HG03103 (cell line): ENCODE measurements at regions not wholly inside any gene's neighbourhood (a gene's known extent, or its start where the extent isn't known, plus 50 kb on each side); places are given as distances from the start of the nearest gene placed in this dataset.

ENCODE experiments used
- ATAC-seq: cut with Tn5 transposase; IDR thresholded peaks from one replicate; pipeline ENCODE4 v1.9.1; 2021; ENCODE audit warnings: low read depth; ENCODE audit not compliant: unreplicated experiment

- ATAC-seq: no peak
Observed at GRCh38 chrX:96425200-96425599, 259.4 kb upstream of the DIAPH2 start.

GRCh38 chrX:96430756-96431455 lies 253.7 kb upstream of the DIAPH2 start:
- ATAC-seq: no peak

GRCh38 chrX:96432647-96433046 lies 252.0 kb upstream of the DIAPH2 start:
- ATAC-seq: no peak

GRCh38 chrX:96433409-96434077 lies 251.1 kb upstream of the DIAPH2 start:
- no peak for ATAC-seq

- ATAC-seq: no peak
Observed at GRCh38 chrX:96435378-96436035, 249.1 kb upstream of the DIAPH2 start.

GRCh38 chrX:96436105-96436504 lies 248.5 kb upstream of the DIAPH2 start:
- ATAC-seq: no peak

GRCh38 chrX:96438803-96439202 lies 245.8 kb upstream of the DIAPH2 start:
- ATAC-seq: no peak

GRCh38 chrX:96440941-96441340 lies 243.7 kb upstream of the DIAPH2 start:
- no peak for ATAC-seq

GRCh38 chrX:96445531-96446065 lies 239.0 kb upstream of the DIAPH2 start:
- ATAC-seq: no peak

GRCh38 chrX:96446524-96446923 lies 238.1 kb upstream of the DIAPH2 start:
- no peak for ATAC-seq

- ATAC-seq: no peak
Observed at GRCh38 chrX:96447161-96447560, 237.5 kb upstream of the DIAPH2 start.

GRCh38 chrX:96449191-96449590 lies 235.5 kb upstream of the DIAPH2 start:
- ATAC-seq: no peak

GRCh38 chrX:96449896-96450295 lies 234.7 kb upstream of the DIAPH2 start:
- ATAC-seq: no peak

GRCh38 chrX:96453139-96453538 lies 231.5 kb upstream of the DIAPH2 start:
- peak; percentile 70 for ATAC-seq

- ATAC-seq: no peak
Observed at GRCh38 chrX:96455078-96455477, 229.6 kb upstream of the DIAPH2 start.

- no peak for ATAC-seq
Observed at GRCh38 chrX:96464880-96465558, 219.6 kb upstream of the DIAPH2 start.

- no peak for ATAC-seq
Observed at GRCh38 chrX:96474029-96474740, 210.5 kb upstream of the DIAPH2 start.

- ATAC-seq: no peak
Observed at GRCh38 chrX:96474741-96475125, 209.9 kb upstream of the DIAPH2 start.

GRCh38 chrX:96480081-96480480 lies 204.6 kb upstream of the DIAPH2 start:
- no peak for ATAC-seq

- no peak for ATAC-seq
Observed at GRCh38 chrX:96481831-96482230, 202.8 kb upstream of the DIAPH2 start.
